BLaER1 (cell line): ENCODE measurements at regions not wholly inside any gene's neighbourhood (a gene's known extent, or its start where the extent isn't known, plus 50 kb on each side); places are given as distances from the start of the nearest gene placed in this dataset.
"Not testable (repeated sequence)": the region's sequence is repeated elsewhere in the genome, so short reads cannot be mapped to it uniquely, and the experiment has no call there.

ENCODE experiments used
- H3K27ac ChIP-seq: shearing (Covaris generic); formaldehyde crosslinking; 2 replicates; pipeline ENCODE4 v1.8.1; 2022
- H3K27me3 ChIP-seq: shearing (Covaris generic); formaldehyde crosslinking; 2 replicates; pipeline ENCODE4 v1.8.1; 2022
- H3K36me3 ChIP-seq: shearing (Covaris generic); formaldehyde crosslinking; 2 replicates; pipeline ENCODE4 v1.8.1; 2022
- H3K4me1 ChIP-seq: shearing (Covaris generic); formaldehyde crosslinking; 2 replicates; pipeline ENCODE4 v1.8.1; 2022
- H3K4me2 ChIP-seq: shearing (Covaris generic); formaldehyde crosslinking; 2 replicates; pipeline ENCODE4 v1.8.1; 2022
- H3K4me3 ChIP-seq: shearing (Covaris generic); formaldehyde crosslinking; 2 replicates; pipeline ENCODE4 v1.8.1; 2022
- H3K9ac ChIP-seq: shearing (Covaris generic); formaldehyde crosslinking; 2 replicates; pipeline ENCODE4 v1.8.1; 2022
- H3K9me3 ChIP-seq: shearing (Covaris generic); formaldehyde crosslinking; 2 replicates; pipeline ENCODE4 v1.8.1; 2022
- H4K20me1 ChIP-seq: shearing (Covaris generic); formaldehyde crosslinking; 2 replicates; pipeline ENCODE4 v1.8.1; 2022
- Cebpa-rat ChIP-seq: shearing (Covaris generic); IDR thresholded peaks from 2 replicates; pipeline ENCODE4 v1.8.1; 2022

DNA sequence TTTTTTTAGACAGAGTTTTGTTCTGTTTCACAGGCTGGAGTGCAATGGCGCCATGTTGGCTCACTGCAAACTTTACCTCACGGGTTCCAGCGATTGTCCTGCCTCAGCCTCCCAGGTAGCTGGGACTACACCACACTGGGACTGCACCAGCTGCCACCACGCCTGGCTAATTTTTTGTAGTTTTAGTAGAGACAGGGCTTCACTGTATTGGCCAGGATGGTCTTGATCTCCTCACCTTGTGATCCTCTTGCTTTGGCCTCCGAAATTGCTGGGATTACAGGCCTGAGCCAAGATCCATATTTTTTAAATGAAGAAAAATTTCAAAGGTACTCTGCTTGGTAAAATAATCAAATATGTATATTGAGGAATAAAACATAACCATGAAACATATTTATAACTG lies 195.8 kb upstream of the TPTE start:
- not testable (repeated sequence) for H3K4me2 ChIP-seq, H3K27ac ChIP-seq, H3K36me3 ChIP-seq, H3K4me3 ChIP-seq, H4K20me1 ChIP-seq, H3K9ac ChIP-seq, H3K4me1 ChIP-seq, H3K27me3 ChIP-seq
- H3K9me3 ChIP-seq = peaks cover 39% of the 10 kb centered on the region

DNA sequence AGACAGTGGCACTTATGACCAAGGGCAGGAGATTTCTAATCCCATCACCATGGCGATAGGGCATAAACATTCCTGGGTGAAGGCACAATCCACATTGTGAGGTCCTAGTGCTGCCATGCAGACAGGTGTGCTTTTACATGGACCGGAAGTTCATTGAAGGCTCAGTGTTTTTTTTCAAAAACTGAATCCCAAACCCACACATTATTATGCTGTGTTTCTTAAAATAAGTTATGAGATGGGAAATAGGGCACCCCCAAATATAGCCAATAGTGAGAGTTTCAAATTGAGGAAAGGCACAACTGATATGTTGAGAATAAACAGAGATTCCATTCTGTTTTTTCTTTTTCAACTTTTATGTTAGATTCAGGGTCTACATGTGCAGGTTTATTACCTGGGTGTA lies 195.2 kb upstream of the TPTE start:
- H3K27me3 ChIP-seq, H3K4me3 ChIP-seq, H3K27ac ChIP-seq, H3K4me1 ChIP-seq, H3K9ac ChIP-seq, H4K20me1 ChIP-seq, H3K4me2 ChIP-seq, H3K36me3 ChIP-seq: not testable (repeated sequence)
- H3K9me3 ChIP-seq = peaks cover 41% of the 10 kb centered on the region

DNA sequence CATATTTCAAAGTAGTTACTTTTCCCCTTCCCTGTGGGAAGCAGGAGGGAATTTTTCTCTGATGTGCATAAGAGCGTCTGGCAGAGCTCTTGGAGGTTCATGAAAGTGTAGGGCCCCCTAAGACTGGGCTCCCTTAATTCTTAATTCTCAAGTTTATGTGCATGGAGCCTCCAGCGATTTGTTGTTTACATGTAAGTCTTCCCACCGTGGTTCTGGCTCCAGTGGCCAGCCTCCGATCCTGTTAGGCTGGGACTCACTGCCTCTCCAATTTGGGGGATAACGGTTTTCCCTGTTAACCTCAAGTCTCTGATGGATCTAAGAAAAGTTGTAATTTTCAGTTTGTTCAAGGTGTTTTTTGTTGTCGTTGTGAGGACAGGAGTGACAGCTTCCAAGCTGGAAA lies 192.7 kb upstream of the TPTE start:
- not testable (repeated sequence) for H3K4me3 ChIP-seq, H3K36me3 ChIP-seq, H4K20me1 ChIP-seq, H3K9ac ChIP-seq, H3K27me3 ChIP-seq, H3K27ac ChIP-seq, H3K4me2 ChIP-seq, H3K4me1 ChIP-seq
- H3K9me3 ChIP-seq = peaks cover 41% of the 10 kb centered on the region

DNA sequence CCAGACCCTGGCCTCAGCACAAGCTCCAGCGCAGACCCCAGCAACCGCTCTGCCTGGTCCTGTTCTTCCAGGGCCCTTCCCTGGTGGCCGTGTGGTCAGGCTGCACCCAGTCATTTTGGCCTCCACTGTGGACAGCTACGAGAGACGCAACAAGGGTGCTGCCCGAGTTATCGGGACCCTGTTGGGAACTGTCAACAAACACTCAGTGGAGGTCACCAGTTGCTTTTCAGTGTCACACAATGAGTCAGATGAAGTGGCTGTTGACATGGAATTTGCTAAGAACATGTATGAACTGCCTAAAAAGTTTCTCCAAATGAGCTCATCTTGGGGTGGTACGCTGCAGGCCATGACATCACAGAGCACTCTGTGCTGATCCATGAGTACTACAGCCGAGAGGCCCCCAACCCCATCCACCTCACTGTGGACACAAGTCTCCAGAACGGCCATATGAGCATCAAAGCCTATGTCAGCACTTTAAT lies 190.7 kb upstream of the TPTE start:
- not testable (repeated sequence) for H3K27me3 ChIP-seq, H3K4me3 ChIP-seq, H4K20me1 ChIP-seq, H3K4me2 ChIP-seq, H3K9ac ChIP-seq, H3K36me3 ChIP-seq, H3K27ac ChIP-seq, H3K4me1 ChIP-seq
- H3K9me3 ChIP-seq = peaks cover 33% of the 10 kb centered on the region

DNA sequence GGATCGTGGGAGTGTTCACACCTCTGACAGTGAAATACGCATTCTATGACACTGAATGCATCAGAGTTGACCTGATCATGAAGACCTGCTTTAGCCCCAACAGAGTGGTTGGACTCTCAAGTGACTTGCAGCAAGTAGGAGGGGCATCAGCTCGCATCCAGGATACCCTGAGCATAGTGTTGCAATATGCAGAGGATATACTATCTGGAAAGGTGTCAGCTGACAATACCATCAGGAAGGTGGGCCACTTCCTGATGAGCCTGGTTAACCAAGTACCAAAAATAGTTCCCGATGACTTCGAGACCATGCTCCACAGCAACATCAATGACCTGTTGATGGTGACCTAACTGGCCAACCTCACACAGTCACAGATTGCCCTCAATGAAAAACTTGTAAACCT lies 190.2 kb upstream of the TPTE start:
- not testable (repeated sequence) for H3K4me1 ChIP-seq, H3K27me3 ChIP-seq, H3K9ac ChIP-seq, H3K4me3 ChIP-seq, H3K36me3 ChIP-seq, H4K20me1 ChIP-seq, H3K27ac ChIP-seq
- peak; percentile 28; the same call in 1 of the 2 replicates for TF ChIP-seq Cebpa-rat
- Histone ChIP-seq H3K9me3 (peaks cover 30% of the 10 kb centered on the region), H3K4me2 (peak overlapping the region; percentile 2; the same call in 1 of the 2 replicates)

DNA sequence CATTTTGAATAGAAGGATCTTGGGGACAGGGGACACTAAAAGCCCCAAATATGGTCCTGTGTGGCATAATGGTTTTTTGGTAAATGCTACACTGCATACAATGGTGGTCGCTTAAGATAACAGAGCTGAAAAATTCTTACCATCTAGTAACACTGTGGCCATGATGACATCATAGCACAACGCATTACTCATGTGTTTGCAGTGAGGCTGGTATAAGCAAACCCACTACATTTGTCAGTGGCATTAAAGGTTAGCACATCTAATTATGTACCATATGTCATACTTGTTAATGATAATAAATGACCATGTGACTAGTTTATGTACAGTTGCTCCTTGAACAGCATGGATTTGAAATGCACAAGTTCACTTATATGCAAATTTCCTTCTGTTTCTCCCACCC lies 188.4 kb upstream of the TPTE start:
- not testable (repeated sequence) for H3K27me3 ChIP-seq, H3K9ac ChIP-seq, H4K20me1 ChIP-seq, H3K4me1 ChIP-seq, H3K4me2 ChIP-seq, H3K27ac ChIP-seq, H3K36me3 ChIP-seq, H3K4me3 ChIP-seq
- H3K9me3 ChIP-seq = peaks cover 16% of the 10 kb centered on the region; the same call in 1 of the 2 replicates

DNA sequence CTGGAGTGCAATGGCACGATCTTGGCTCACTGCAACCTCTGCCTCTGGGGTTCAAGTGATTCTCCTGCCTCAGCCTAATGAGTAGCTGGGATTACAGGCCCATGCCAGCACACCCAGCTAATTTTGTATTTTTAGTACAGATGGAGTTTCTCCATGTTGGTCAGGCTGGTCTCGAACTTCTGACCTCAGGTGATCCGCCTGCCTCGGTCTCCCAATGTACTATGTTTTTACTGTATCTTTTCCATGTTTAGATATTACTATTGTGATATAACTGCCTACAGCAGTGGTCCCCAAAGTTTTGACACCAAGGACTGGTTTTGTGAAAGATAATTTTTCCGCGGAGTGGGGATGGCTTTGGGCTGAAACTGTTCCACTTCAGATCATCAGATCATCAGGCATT lies 187.0 kb upstream of the TPTE start:
- not testable (repeated sequence) for H3K36me3 ChIP-seq, H3K4me3 ChIP-seq, H3K4me2 ChIP-seq, H3K27me3 ChIP-seq, H3K27ac ChIP-seq, H4K20me1 ChIP-seq, H3K9me3 ChIP-seq, H3K4me1 ChIP-seq, H3K9ac ChIP-seq

DNA sequence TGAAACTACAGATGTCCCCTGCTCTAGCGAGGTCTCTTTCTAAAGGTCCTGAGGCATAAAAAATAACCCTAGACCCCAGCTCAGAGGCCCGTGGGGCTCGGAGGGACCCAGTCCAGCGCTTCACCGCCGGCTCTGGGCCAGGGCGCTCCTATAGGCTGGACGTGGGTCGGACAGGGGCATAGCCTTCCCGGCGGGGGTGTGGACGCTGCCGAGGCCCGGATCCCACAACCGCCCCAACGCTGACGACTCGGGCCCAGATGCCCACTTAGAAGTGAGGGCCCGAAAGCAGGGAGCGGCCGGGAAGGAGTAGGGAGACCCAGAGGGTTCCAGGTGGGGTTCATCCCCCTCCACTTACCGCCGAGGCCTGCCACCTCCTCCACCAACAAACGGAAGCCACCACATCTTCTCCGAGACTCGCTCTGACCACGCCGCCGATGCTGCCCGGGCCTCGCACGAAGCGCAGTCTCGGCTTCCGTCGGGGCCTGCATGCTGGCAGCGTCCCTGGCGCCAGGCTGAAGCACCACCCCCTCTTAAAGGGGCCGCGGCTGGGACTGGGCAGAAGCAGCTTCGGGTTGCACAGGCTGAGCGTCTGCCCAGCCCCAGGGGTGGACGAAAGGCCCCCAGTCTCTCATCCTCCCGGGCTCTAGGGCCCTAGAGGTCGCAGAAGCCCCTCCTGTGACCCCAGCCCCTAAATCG lies 179.0 kb upstream of the TPTE start:
- not testable (repeated sequence) for H3K4me3 ChIP-seq, H3K27ac ChIP-seq

DNA sequence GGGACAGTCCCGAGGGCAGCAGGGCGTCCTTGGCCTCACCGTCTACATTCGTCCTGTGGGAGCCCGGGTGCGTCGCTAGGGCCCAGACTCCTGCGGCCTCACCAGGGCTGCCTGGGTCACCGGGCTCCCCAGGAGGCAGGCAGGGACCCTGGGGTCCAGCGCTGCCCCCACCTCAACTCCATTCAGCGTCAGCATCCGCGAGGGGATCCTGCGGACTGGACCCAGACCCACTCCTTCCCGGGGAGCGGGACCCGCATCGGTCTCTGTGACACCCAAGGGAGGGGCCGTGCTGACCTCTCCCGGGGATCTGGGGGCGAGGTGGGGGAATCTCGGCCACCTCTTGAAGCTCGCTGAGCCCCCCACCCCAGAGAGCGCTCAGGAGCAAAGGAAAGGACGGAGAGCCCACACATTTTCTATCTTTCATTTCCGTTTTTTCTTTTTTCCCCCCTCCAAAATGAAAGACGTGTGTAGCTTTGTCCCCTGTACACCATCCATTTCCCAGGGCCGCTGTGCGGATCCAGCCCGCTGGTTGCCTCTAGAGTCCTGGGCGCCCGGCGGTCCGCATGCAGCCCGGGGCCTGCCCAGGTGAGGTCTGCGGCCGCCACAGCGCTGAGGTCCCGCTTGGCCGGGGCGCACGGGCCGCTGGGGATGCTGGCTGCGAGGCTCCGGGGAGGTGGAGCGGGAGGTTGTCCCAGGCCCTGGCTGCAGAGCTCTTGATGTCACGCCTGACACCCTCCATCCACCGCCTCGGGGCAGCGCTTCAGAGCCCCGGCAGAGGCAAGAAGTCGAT lies 178.0 kb upstream of the TPTE start:
- H3K27me3 ChIP-seq, H3K4me3 ChIP-seq, H3K4me2 ChIP-seq, H3K36me3 ChIP-seq, H3K9ac ChIP-seq, H3K27ac ChIP-seq, H4K20me1 ChIP-seq, H3K4me1 ChIP-seq: not testable (repeated sequence)
- peaks cover 49% of the 10 kb centered on the region for H3K9me3 ChIP-seq

More for the DNA sequence above, 179.0 kb upstream of the TPTE start:
- not testable (repeated sequence) for H4K20me1 ChIP-seq, H3K9ac ChIP-seq, H3K27me3 ChIP-seq, H3K4me2 ChIP-seq, H3K4me1 ChIP-seq, H3K36me3 ChIP-seq
- peaks cover 42% of the 10 kb centered on the region for H3K9me3 ChIP-seq

DNA sequence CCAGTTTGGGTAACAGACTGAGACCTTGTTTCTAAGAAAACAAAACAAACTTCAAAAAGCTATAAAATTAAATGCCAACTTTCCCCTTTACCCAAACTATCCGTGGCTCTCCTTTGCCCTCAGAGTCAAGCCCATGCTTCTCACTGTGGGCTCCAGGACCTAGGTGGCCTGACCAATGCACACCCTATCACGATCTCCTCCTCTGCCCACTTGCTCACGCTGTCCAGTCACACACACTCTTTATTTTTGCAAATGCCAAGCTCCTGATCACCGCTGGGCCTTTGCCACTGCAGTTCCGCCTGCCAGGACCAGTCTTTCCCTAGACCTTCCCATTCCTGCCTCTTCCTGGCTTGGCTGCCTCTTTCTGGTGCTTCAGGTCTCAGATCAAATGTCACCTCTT lies 177.1 kb upstream of the TPTE start:
- not testable (repeated sequence) for H3K36me3 ChIP-seq, H3K9ac ChIP-seq, H4K20me1 ChIP-seq, H3K4me2 ChIP-seq, H3K27me3 ChIP-seq, H3K4me1 ChIP-seq, H3K4me3 ChIP-seq, H3K27ac ChIP-seq
- H3K9me3 ChIP-seq = peaks cover 49% of the 10 kb centered on the region

DNA sequence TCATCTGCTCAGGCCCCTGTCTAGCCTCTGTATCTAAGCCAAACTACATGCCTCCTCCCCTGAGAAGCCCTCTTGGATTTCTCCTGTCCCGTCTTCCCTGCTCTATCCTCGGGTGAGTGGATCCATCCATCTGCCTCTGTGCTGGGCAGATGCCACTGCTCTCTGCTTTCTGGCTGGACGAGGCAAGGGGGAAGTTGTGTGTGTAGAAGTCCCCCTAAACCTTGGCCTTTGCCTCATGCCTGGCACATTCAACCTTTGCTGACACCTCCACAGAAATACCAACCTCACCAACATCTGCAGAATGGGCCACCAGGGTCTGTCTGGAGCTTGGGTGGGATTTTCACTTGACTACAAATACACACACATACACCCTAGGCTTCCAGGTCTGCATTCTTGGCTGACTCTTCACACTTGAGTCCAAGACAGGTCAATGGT lies 176.2 kb upstream of the TPTE start:
- H3K4me1 ChIP-seq, H3K36me3 ChIP-seq, H3K27me3 ChIP-seq, H3K4me2 ChIP-seq, H3K4me3 ChIP-seq, H4K20me1 ChIP-seq, H3K9ac ChIP-seq, H3K27ac ChIP-seq: not testable (repeated sequence)
- peaks cover 49% of the 10 kb centered on the region for H3K9me3 ChIP-seq

DNA sequence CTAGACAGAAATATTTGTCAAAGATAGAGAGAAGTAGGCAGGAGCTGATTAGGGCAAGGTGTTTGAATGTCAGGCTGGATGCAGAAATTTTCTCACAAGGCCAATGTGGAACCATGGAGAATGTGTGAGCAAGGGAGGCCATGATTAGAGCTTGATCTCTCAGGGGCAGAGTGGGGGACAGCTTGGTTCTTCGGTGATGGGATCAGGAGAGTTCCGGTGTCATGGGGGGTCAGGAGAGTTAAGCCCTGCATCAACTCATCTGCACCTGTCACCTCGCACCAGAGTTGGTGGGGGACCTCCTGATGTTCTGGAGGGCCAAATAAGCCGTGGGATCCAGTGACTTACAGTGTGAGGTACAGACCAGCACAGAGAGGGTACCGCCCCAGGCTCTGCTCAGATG lies 175.1 kb upstream of the TPTE start:
- H3K4me3 ChIP-seq, H3K9ac ChIP-seq, H3K27me3 ChIP-seq, H3K27ac ChIP-seq, H3K4me2 ChIP-seq, H3K36me3 ChIP-seq, H4K20me1 ChIP-seq, H3K4me1 ChIP-seq: not testable (repeated sequence)
- H3K9me3 ChIP-seq = peaks cover 49% of the 10 kb centered on the region

DNA sequence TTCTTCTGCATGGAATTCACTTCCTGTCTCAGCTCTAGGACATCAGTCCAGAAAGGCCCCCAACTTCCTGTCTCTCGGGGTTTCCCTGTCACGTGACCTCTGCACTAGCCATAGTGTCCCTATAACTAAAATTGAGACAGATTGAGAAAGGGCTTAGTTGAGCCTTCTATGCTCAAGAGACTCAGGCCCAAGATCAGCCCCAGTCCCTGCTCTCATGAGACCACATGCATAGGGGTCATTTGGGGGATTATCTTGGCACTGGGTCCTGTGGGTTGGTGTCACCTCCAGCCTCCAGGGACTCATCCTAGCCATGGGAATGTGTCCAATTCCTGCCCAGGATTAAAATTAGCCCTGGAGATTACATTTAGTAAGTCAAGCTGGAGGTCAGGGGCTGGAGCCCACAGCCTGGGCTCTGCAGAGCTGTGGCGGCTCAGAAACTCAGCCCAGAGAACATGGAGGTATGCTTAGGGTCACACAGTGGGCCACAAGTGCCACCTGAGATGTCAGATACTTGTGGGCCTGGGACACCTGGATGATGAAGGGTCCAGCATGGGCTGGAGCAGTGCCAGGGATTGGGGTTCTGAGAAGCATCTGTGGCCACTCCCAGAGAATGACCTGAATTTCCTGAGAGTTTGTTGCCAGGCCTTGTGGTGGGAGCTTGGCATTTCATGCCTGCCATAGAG lies 174.3 kb upstream of the TPTE start:
- H4K20me1 ChIP-seq, H3K4me2 ChIP-seq, H3K4me1 ChIP-seq, H3K4me3 ChIP-seq, H3K27me3 ChIP-seq, H3K27ac ChIP-seq, H3K36me3 ChIP-seq, H3K9ac ChIP-seq: not testable (repeated sequence)
- peaks cover 46% of the 10 kb centered on the region for H3K9me3 ChIP-seq

DNA sequence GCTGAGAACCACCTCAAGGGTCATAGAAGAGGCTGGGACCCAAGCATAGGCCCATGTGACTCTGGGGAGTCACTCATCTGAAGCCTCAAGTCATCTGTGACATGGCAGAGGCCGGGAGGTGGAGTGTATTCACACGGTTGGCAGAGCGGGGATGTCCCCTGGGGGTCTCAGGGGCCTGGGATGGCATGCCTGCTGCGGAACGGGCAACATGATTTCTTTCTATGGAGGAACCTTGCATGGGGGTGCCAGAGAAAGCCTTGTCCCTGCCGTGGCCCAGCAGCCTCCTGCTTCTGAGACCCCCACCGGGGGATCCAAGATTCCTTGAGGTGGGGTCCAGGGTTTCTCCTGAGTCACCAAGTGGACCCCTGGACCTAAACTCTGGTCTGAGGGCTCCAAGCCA lies 173.7 kb upstream of the TPTE start:
- H3K4me2 ChIP-seq, H3K9ac ChIP-seq, H4K20me1 ChIP-seq, H3K4me3 ChIP-seq, H3K27ac ChIP-seq, H3K4me1 ChIP-seq, H3K36me3 ChIP-seq, H3K27me3 ChIP-seq: not testable (repeated sequence)
- peaks cover 42% of the 10 kb centered on the region for H3K9me3 ChIP-seq
